H1 (cell line): ENCODE measurements at regions not wholly inside any gene's neighbourhood (a gene's known extent, or its start where the extent isn't known, plus 50 kb on each side); places are given as distances from the start of the nearest gene placed in this dataset.

Experiments used
- CTCF ChIA-PET: fragments of 300-600 bp; sonication (Branson Sonifier 250); formaldehyde crosslinking; loops from one replicate; lab custom pipeline; 2021; ENCODE audit not compliant: partially characterized antibody; lab: Charles Lee
- POLR2A ChIA-PET: fragments of 300-600 bp; sonication (Branson Sonifier 250); formaldehyde crosslinking; loops from one replicate; lab custom pipeline; 2021; ENCODE audit warnings: inconsistent platforms; ENCODE audit not compliant: partially characterized antibody; lab: Charles Lee
- DNase-seq, 2 experiments: peaks; one replicate each; pipeline versions ENCODE4 v3.0.0 to v3.0.0-alpha.2; 2010 to 2022; ENCODE audit warnings: low spot score in 2 of 2, low read depth in 1 of 2, mixed read lengths in 1 of 2
- FAIRE-seq: peaks from 2 replicates; lab custom pipeline; 2011; peaks lifted over from hg19 to GRCh38; lab: Jason Lieb, UNC
- H2AFZ ChIP-seq: 2 replicates; pipeline ENCODE4 v1.8.1; 2012; ENCODE audit warnings: low read length, inconsistent platforms
- H2AK5ac ChIP-seq: 2 replicates; pipeline ENCODE4 v1.6.1; 2013; ENCODE audit warnings: low read depth, low read length
- H2BK120ac ChIP-seq: replicated peaks from 2 replicates; pipeline ENCODE3; 2013; ENCODE audit warnings: low read depth, low read length, inconsistent platforms
- H2BK12ac ChIP-seq: 2 replicates; pipeline ENCODE4 v1.6.1; 2013; ENCODE audit warnings: low read depth, low read length
- H2BK15ac ChIP-seq: 2 replicates; pipeline ENCODE4 v1.6.1; 2013; ENCODE audit warnings: low read length
- H2BK20ac ChIP-seq: 2 replicates; pipeline ENCODE4 v1.6.1; 2013; ENCODE audit warnings: low read length
- H2BK5ac ChIP-seq: 2 replicates; pipeline ENCODE4 v1.6.1; 2013; ENCODE audit warnings: low read depth, low read length
- H3K14ac ChIP-seq: 2 replicates; pipeline ENCODE4 v1.6.1; 2013; ENCODE audit warnings: inconsistent platforms; ENCODE audit not compliant: insufficient read length
- H3K18ac ChIP-seq: 2 replicates; pipeline ENCODE4 v1.6.1; 2013; ENCODE audit warnings: low read length; ENCODE audit errors: extremely low read depth
- H3K23ac ChIP-seq: 2 replicates; pipeline ENCODE4 v1.6.1; 2013; ENCODE audit warnings: inconsistent platforms; ENCODE audit not compliant: insufficient read length
- H3K23me2 ChIP-seq: 2 replicates; pipeline ENCODE4 v1.6.1; 2013; ENCODE audit warnings: low read depth, low read length
- H3K27ac ChIP-seq: 2 replicates; pipeline ENCODE4 v1.6.1; 2011; ENCODE audit warnings: low read depth, low read length, inconsistent platforms
- H3K27me3 ChIP-seq, 4 experiments: replicated peaks in 1 of 4; 1 replicate in 1 of 4; 2 replicates in 3 of 4; pipeline versions ENCODE4 v1.6.1 to v1.8.1; 2011 to 2013; ENCODE audit warnings: low read length in 3 of 4, mild to moderate bottlenecking in 3 of 4, inconsistent platforms in 2 of 4, mixed read lengths in 2 of 4, moderate library complexity in 1 of 4; ENCODE audit not compliant: control insufficient read depth in 3 of 4, insufficient read depth in 3 of 4; ENCODE audit errors: extremely low read depth in 1 of 4
- H3K36me3 ChIP-seq, 4 experiments: 2 replicates each; pipeline versions ENCODE4 v1.6.1 to v1.8.1; 2011 to 2013; ENCODE audit warnings: mild to moderate bottlenecking in 4 of 4, low read length in 3 of 4, moderate library complexity in 2 of 4, control low read depth in 1 of 4, inconsistent platforms in 1 of 4; ENCODE audit not compliant: insufficient read depth in 4 of 4, control insufficient read depth in 2 of 4
- H3K4ac ChIP-seq: replicated peaks from 2 replicates; pipeline ENCODE3; 2013; ENCODE audit warnings: low read length, low read depth, mixed read lengths, inconsistent platforms; ENCODE audit not compliant: insufficient read length
- H3K4me1 ChIP-seq, 4 experiments: replicated peaks in 1 of 4; 1 replicate in 1 of 4; 2 replicates in 3 of 4; pipeline versions ENCODE4 v1.6.1 to v1.8.1; 2011 to 2013; ENCODE audit warnings: low read length in 3 of 4, inconsistent platforms in 2 of 4, mixed read lengths in 1 of 4; ENCODE audit not compliant: insufficient read depth in 4 of 4, control insufficient read depth in 3 of 4
- H3K4me2 ChIP-seq, 2 experiments: 2 replicates each; pipeline versions ENCODE4 v1.6.1 to v1.8.1; 2011 to 2013; ENCODE audit warnings: low read depth in 2 of 2, low read length in 2 of 2, control low read depth in 1 of 2, inconsistent platforms in 1 of 2, mild to moderate bottlenecking in 1 of 2; ENCODE audit not compliant: insufficient read depth in 1 of 2
- H3K4me3 ChIP-seq, 4 experiments: fragments of 200-600, 300-600 bp in 1 of 4; sonication (generic), shearing (Covaris generic), sonication (Bioruptor Twin) in 1 of 4; 2 replicates each; pipeline versions ENCODE4 v1.5.1 to v1.8.1; 2011 to 2016; ENCODE audit warnings: low read length in 4 of 4, low read depth in 3 of 4, control low read depth in 2 of 4, inconsistent platforms in 2 of 4, mild to moderate bottlenecking in 2 of 4, mixed read lengths in 1 of 4, moderate library complexity in 1 of 4; ENCODE audit not compliant: insufficient read depth in 2 of 4; ENCODE audit errors: extremely low read depth in 1 of 4
- H3K56ac ChIP-seq: replicated peaks from 2 replicates; pipeline ENCODE3; 2013; ENCODE audit warnings: low read depth, mild to moderate bottlenecking, mixed read lengths, low read length, inconsistent platforms; ENCODE audit not compliant: insufficient read length
- H3K79me1 ChIP-seq: 2 replicates; pipeline ENCODE4 v1.6.1; 2013; ENCODE audit warnings: low read depth, low read length, control low read depth
- H3K79me2 ChIP-seq, 2 experiments: 2 replicates each; pipeline versions ENCODE4 v1.6.1 to v1.8.1; 2012 to 2013; ENCODE audit warnings: low read length in 2 of 2, mild to moderate bottlenecking in 2 of 2, inconsistent platforms in 1 of 2; ENCODE audit not compliant: insufficient read depth in 2 of 2, control insufficient read depth in 1 of 2
- H3K9ac ChIP-seq, 4 experiments: replicated peaks in 1 of 4; 1 replicate in 1 of 4; 2 replicates in 3 of 4; pipeline versions ENCODE4 v1.6.1 to v1.8.1; 2011 to 2013; ENCODE audit warnings: low read depth in 3 of 4, low read length in 3 of 4, control low read depth in 2 of 4, mild to moderate bottlenecking in 2 of 4, moderate library complexity in 2 of 4, inconsistent platforms in 1 of 4; ENCODE audit errors: extremely low read depth in 1 of 4
- H3K9me3 ChIP-seq, 2 experiments: 2 replicates each; pipeline versions ENCODE4 v1.6.1 to v1.8.1; 2012 to 2013; ENCODE audit warnings: mild to moderate bottlenecking in 2 of 2, moderate library complexity in 2 of 2, control low read depth in 1 of 2, inconsistent platforms in 1 of 2, low read depth in 1 of 2, low read length in 1 of 2, mixed read lengths in 1 of 2; ENCODE audit not compliant: insufficient read depth in 2 of 2
- H4K20me1 ChIP-seq, 2 experiments: replicated peaks in 1 of 2; 2 replicates each; pipeline versions ENCODE3 to v1.8.1; 2011 to 2013; ENCODE audit warnings: inconsistent platforms in 2 of 2, low read length in 2 of 2, mild to moderate bottlenecking in 1 of 2; ENCODE audit not compliant: insufficient read depth in 2 of 2, control insufficient read depth in 1 of 2
- H4K5ac ChIP-seq: 2 replicates; pipeline ENCODE4 v1.6.1; 2013; ENCODE audit warnings: low read length, low read depth, mixed read lengths, inconsistent platforms; ENCODE audit not compliant: insufficient read length
- H4K8ac ChIP-seq: 2 replicates; pipeline ENCODE4 v1.8.0; 2013; ENCODE audit warnings: mild to moderate bottlenecking, moderate library complexity, low read length, inconsistent platforms; ENCODE audit not compliant: insufficient read depth; ENCODE audit errors: extremely low read depth
- H4K91ac ChIP-seq: replicated peaks from 2 replicates; pipeline ENCODE3; 2013; ENCODE audit warnings: low read length, mixed read lengths, inconsistent platforms; ENCODE audit not compliant: insufficient read length
- ASH2L ChIP-seq: fragments of 200-600, 300-600 bp; sonication (generic); IDR thresholded peaks from one replicate; pipeline ENCODE4 v1.7.1; 2017; ENCODE audit warnings: low read length
- CBX8 ChIP-seq: fragments of 300-800, 300-1000 bp; sonication (generic); IDR thresholded peaks from 2 replicates; pipeline ENCODE4 v1.7.1; 2016; ENCODE audit warnings: low read depth, low read length, borderline replicate concordance
- CHD1 ChIP-seq: IDR thresholded peaks from 2 replicates; pipeline ENCODE4 v1.6.1; 2012; ENCODE audit warnings: low read depth, low read length, improper control_type of control experiment
- CTCF ChIP-seq, 3 experiments: IDR thresholded peaks; 1 replicate in 2 of 3; 2 replicates in 1 of 3; pipeline versions ENCODE4 v1.5.1 to v1.6.1; 2011; ENCODE audit warnings: low read length in 3 of 3, mild to moderate bottlenecking in 3 of 3, inconsistent platforms in 2 of 3, low read depth in 1 of 3, moderate library complexity in 1 of 3; ENCODE audit not compliant: insufficient read depth in 1 of 3; ENCODE audit errors: control extremely low read depth in 1 of 3
- FOSL1 ChIP-seq: IDR thresholded peaks from 2 replicates; pipeline ENCODE4 v1.6.1; 2011; ENCODE audit warnings: mild to moderate bottlenecking, low read depth, low read length, moderate library complexity; ENCODE audit not compliant: insufficient read depth
- GTF2F1 ChIP-seq: IDR thresholded peaks from 2 replicates; pipeline ENCODE4 v1.6.1; 2012; ENCODE audit warnings: low read depth, low read length, improper control_type of control experiment, borderline replicate concordance
- POU5F1 ChIP-seq: IDR thresholded peaks from 2 replicates; pipeline ENCODE4 v1.6.1; 2011; ENCODE audit warnings: low read depth, mild to moderate bottlenecking, low read length, moderate library complexity
- RAD21 ChIP-seq, 2 experiments: IDR thresholded peaks in 1 of 2; conservative IDR thresholded peaks in 1 of 2; 2 replicates each; pipeline ENCODE4 v1.6.1; 2011; ENCODE audit warnings: low read depth in 2 of 2, low read length in 2 of 2, improper control_type of control experiment in 1 of 2, inconsistent platforms in 1 of 2, mild to moderate bottlenecking in 1 of 2, moderate library complexity in 1 of 2
- RFX5 ChIP-seq: IDR thresholded peaks from 2 replicates; pipeline ENCODE4 v1.6.1; 2011; ENCODE audit warnings: low read depth, low read length, improper control_type of control experiment, borderline replicate concordance
- SAP30 ChIP-seq: fragments of 300-600 bp; sonication (generic); IDR thresholded peaks from 2 replicates; pipeline ENCODE4 v1.7.1; 2012; ENCODE audit warnings: low read length, moderate library complexity, mild to moderate bottlenecking, inconsistent platforms; ENCODE audit not compliant: insufficient read depth, insufficient replicate concordance
- TAF1 ChIP-seq: IDR thresholded peaks from 2 replicates; pipeline ENCODE4 v1.6.1; 2011; ENCODE audit warnings: mild to moderate bottlenecking, low read depth, low read length
- WGBS, 2 experiments: shearing (Covaris generic) in 1 of 2; methylation state at CpG; one replicate each; pipeline versions ENCODE4 v1.1.6 to v1.1.7; 2013 to 2015; ENCODE audit warnings: low lambda C conversion rate in 2 of 2, mixed read lengths in 2 of 2, inconsistent platforms in 1 of 2, low coverage in 1 of 2, missing lambda C conversion rate in 1 of 2; ENCODE audit not compliant: insufficient replicate concordance in 2 of 2, insufficient coverage in 1 of 2, insufficient read length in 1 of 2; ENCODE audit errors: extremely low coverage in 1 of 2, missing lambda C conversion rate in 1 of 2; 5-methylcytosine and 5-hydroxymethylcytosine counted together

GRCh38 chr10:3237530-3237929 is 64.9 kb upstream of the PITRM1 start:
- Histone ChIP-seq H4K20me1 (peaks cover 0 to 5% of the 10 kb centered on the region in 2 experiments), H3K4me2 (no peak overlapping the region), H2BK15ac (no peak overlapping the region), H4K91ac (no peak overlapping the region), H3K79me1 (no peaks in the 10 kb centered on the region; the same call in 1 of the 2 replicates), H3K9me3 (peaks cover 0 to 2% of the 10 kb centered on the region in 2 experiments; a peak in 1 of 4 replicates), H4K5ac (no peak overlapping the region), H3K56ac (no peak overlapping the region), H3K9ac (no peak overlapping the region; a peak in 1 of 7 replicates), H3K4me3 (no peak overlapping the region), H2BK120ac (no peak overlapping the region), H2AK5ac (no peak overlapping the region), H3K23me2 (peaks cover 5% of the 10 kb centered on the region; the same call in 1 of the 2 replicates), H3K4me1 (no peaks in the 10 kb centered on the region), H3K36me3 (no peaks in the 10 kb centered on the region), H3K79me2 (no peaks in the 10 kb centered on the region), H3K18ac (no peak overlapping the region), H4K8ac (no peak overlapping the region), H2BK5ac (no peak overlapping the region), H3K23ac (no peak overlapping the region), H3K27me3 (no peaks in the 10 kb centered on the region), H2AFZ (no peak overlapping the region), H2BK12ac (no peak overlapping the region), H3K14ac (no peak overlapping the region), H3K4ac (no peak overlapping the region), H3K27ac (no peak overlapping the region), H2BK20ac (no peak overlapping the region)
- ChIA-PET CTCF (interaction anchor here (1.3 to 1.4 kb wide), 2 partner anchors 24 to 27 kb away, joined by 3 to 4 read pairs; no protein-coding TSS in a partner anchor), POLR2A (interaction anchor here (1.0 kb wide), 1 partner anchor 11 kb away, joined by 3 read pairs; no protein-coding TSS in a partner anchor)
- WGBS, 2 experiments, result 89% methylated on average over 13 of the region's 13 CpGs; no CpG with 5 or more reads in 1 of the 2 experiments
- no peak for DNase-seq
- FAIRE-seq, result no peak
- TF ChIP-seq RAD21 (IDR thresholded peaks at IDR 0.05 in 1 of 2, conservative IDR thresholded peaks at IDR 0.05 in 1 of 2; ENCODE audit: low read depth in 2 of 2, low read length in 2 of 2), result no peak
- no peak for TF ChIP-seq ASH2L
- TF ChIP-seq CTCF (IDR thresholded peaks at IDR 0.05; ENCODE audit: control extremely low read depth in 1 of 3, insufficient read depth in 1 of 3, low read depth in 1 of 3, low read length in 3 of 3), result no peak
- no peak for TF ChIP-seq FOSL1
- no peak for TF ChIP-seq GTF2F1
- no peak for TF ChIP-seq TAF1
- no peak for TF ChIP-seq CHD1
- no peak for TF ChIP-seq RFX5
- TF ChIP-seq CBX8, result no peak
- no peak for TF ChIP-seq SAP30
- no peak for TF ChIP-seq POU5F1
